ENCODE measurements at regions not wholly inside any gene's neighbourhood (a gene's known extent, or its start where the extent isn't known, plus 50 kb on each side); places are given as distances from the start of the nearest gene placed in this dataset.

DNA sequence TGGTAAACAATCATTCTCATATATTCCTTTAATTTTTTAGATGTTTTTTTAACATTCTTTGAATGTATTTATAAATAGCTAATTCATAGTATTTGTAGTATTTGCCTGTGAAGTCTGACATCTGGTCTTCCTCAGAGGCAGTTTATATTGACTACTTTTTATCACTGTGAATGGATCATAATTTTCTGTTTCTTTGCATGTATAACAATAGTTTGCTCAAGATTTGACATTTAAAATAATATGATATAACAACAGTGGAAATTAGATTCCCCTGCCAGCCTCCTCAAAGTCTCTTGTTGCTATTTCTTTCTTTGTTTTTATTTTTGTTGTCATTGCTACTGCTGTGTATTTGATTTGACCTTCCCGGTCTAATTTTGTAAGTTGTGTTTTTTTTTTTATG is 297.0 kb upstream of the PCDH20 start:
- TF ChIP-seq, protein P1, sequence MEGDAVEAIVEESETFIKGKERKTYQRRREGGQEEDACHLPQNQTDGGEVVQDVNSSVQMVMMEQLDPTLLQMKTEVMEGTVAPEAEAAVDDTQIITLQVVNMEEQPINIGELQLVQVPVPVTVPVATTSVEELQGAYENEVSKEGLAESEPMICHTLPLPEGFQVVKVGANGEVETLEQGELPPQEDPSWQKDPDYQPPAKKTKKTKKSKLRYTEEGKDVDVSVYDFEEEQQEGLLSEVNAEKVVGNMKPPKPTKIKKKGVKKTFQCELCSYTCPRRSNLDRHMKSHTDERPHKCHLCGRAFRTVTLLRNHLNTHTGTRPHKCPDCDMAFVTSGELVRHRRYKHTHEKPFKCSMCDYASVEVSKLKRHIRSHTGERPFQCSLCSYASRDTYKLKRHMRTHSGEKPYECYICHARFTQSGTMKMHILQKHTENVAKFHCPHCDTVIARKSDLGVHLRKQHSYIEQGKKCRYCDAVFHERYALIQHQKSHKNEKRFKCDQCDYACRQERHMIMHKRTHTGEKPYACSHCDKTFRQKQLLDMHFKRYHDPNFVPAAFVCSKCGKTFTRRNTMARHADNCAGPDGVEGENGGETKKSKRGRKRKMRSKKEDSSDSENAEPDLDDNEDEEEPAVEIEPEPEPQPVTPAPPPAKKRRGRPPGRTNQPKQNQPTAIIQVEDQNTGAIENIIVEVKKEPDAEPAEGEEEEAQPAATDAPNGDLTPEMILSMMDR (IDR thresholded peaks at IDR 0.05): no peak
- TF ChIP-seq POLR2AphosphoS5 (IDR thresholded peaks at IDR 0.05) (no peak), POLR2A (IDR thresholded peaks at IDR 0.05) (no peak), EP300 (IDR thresholded peaks at IDR 0.05) (no peak)
- no peaks in the 10 kb centered on the region for H3K4me1 ChIP-seq
- WGBS: 62% methylated on average over 1 of the region's 1 CpG
- no peaks in the 10 kb centered on the region for H3K36me3 ChIP-seq
- H3K27ac ChIP-seq: no peak overlapping the region
- H3K9me3 ChIP-seq: no peaks in the 10 kb centered on the region
- no peak for DNase-seq (ENCODE audit: low spot score in 2 of 2)
- no peak overlapping the region for H3K4me3 ChIP-seq
- H3K27me3 ChIP-seq: no peaks in the 10 kb centered on the region

DNA sequence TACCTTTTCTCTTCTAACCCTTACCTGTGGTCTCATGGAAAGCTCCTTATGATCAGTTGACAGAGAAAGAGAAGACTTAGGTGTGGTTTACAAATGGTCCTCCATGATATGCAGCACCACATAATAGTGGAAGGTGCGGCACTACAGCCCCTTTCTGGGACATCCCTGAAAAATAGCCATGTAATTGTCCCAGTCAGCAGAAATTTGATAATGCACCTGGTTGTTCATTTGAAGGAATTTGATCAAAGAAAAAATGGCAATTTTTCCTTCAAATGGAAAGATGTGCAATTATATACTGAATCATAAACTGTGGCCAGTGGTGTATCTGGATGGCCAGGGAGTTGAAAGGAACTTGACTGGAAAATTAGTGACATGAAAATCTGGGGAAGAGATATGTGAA is 293.6 kb upstream of the PCDH20 start:
- Histone ChIP-seq H3K9me3 (no peaks in the 10 kb centered on the region), H3K4me1 (no peaks in the 10 kb centered on the region), H3K27ac (no peak overlapping the region), H3K4me3 (no peak overlapping the region), H3K27me3 (no peaks in the 10 kb centered on the region), H3K36me3 (no peaks in the 10 kb centered on the region)
- no peak for DNase-seq (ENCODE audit: low spot score in 2 of 2)
- 100% methylated on average over 1 of the region's 1 CpG for WGBS
- no peak for TF ChIP-seq EP300 (IDR thresholded peaks at IDR 0.05)
- TF ChIP-seq POLR2A (IDR thresholded peaks at IDR 0.05): no peak
- TF ChIP-seq POLR2AphosphoS5 (IDR thresholded peaks at IDR 0.05): no peak
- TF ChIP-seq, protein P1 (IDR thresholded peaks at IDR 0.05): no peak

DNA sequence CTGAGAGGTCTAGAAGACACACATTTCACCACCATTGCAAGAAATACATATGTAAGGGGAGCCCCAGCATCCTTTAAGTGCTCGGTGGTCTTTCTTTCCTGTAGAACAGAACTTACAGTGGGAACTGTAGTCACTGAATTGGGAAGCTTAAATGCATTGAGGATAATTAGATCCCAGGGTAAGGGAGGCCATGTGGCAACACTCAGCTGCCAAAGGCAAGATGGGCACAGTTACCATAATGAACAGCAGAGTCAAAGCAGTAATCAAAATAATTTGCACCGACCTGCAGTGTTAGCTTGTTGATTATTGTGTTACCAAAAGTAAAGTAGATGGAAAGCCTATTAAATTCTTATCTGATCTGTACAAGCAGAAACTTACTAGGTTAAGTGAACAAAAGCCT is 291.2 kb upstream of the PCDH20 start:
- H3K9me3 ChIP-seq: no peaks in the 10 kb centered on the region
- no peak for TF ChIP-seq EP300 (IDR thresholded peaks at IDR 0.05)
- no peak for TF ChIP-seq POLR2A (IDR thresholded peaks at IDR 0.05)
- TF ChIP-seq, protein P1 (IDR thresholded peaks at IDR 0.05): no peak
- no peak for TF ChIP-seq POLR2AphosphoS5 (IDR thresholded peaks at IDR 0.05)
- no peak for DNase-seq (ENCODE audit: low spot score in 2 of 2)
- no peak overlapping the region for H3K4me3 ChIP-seq
- WGBS: 65% methylated on average over 2 of the region's 2 CpGs
- no peak overlapping the region for H3K27ac ChIP-seq
- H3K36me3 ChIP-seq: no peaks in the 10 kb centered on the region
- H3K4me1 ChIP-seq: no peaks in the 10 kb centered on the region
- no peaks in the 10 kb centered on the region for H3K27me3 ChIP-seq

DNA sequence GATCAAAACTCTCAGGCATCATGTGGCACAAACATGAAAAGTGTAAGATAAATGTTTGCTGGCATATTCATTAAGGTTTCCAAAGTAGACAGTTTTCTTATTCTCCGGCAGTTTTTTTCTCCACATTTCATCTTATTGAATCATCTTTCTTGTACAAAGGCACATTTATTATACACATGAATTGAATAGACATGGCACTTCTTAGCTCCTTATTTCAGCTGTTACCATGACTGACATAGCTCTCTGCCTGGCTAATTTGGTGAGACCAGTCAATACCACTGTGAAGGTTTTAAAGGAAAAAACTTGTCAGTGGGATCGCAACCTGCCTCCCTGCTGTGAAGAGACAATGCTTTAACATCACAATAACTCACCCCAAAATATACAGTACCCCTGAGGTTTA is 285.0 kb upstream of the PCDH20 start:
- DNase-seq (ENCODE audit: low spot score in 2 of 2): no peak
- TF ChIP-seq POLR2A (IDR thresholded peaks at IDR 0.05) (no peak), EP300 (IDR thresholded peaks at IDR 0.05) (no peak), POLR2AphosphoS5 (IDR thresholded peaks at IDR 0.05) (no peak)
- TF ChIP-seq, protein P1 (IDR thresholded peaks at IDR 0.05): no peak
- 68% methylated on average over 2 of the region's 2 CpGs for WGBS

DNA sequence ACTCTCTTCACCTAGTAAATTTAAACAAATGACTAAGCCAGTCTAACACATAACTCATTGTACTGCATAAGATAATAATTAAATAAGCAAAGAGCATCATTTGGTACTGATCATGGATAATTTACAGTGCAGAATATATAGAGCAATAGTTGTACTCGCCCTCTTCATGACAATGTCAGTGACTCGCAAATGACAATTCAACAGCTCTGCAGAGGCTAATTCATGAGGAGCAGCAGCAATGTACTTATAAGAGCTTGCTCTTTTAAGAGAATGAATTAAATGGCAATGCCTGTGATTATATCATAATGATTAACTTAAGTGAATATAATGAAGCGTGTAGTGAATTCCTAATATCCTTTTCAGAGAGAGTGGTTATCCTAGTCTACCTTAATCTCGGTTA is 284.5 kb upstream of the PCDH20 start:
- 77% methylated on average over 4 of the region's 4 CpGs for WGBS
- Histone ChIP-seq H3K36me3 (no peaks in the 10 kb centered on the region), H3K9me3 (no peaks in the 10 kb centered on the region), H3K4me3 (no peak overlapping the region), H3K27me3 (no peaks in the 10 kb centered on the region), H3K27ac (no peak overlapping the region), H3K4me1 (no peaks in the 10 kb centered on the region)
- TF ChIP-seq, protein P1 (IDR thresholded peaks at IDR 0.05): no peak
- no peak for DNase-seq (ENCODE audit: low spot score in 2 of 2)

More for the DNA sequence above, 285.0 kb upstream of the PCDH20 start:
- Histone ChIP-seq H3K36me3 (no peaks in the 10 kb centered on the region), H3K27ac (no peak overlapping the region), H3K4me3 (no peak overlapping the region), H3K27me3 (no peaks in the 10 kb centered on the region), H3K9me3 (no peaks in the 10 kb centered on the region), H3K4me1 (no peaks in the 10 kb centered on the region)

All from suprapubic skin (tissue), 4 donors.